ENCODE measurements at regions not wholly inside any gene's neighbourhood (a gene's known extent, or its start where the extent isn't known, plus 50 kb on each side); places are given as distances from the start of the nearest gene placed in this dataset.

DNA sequence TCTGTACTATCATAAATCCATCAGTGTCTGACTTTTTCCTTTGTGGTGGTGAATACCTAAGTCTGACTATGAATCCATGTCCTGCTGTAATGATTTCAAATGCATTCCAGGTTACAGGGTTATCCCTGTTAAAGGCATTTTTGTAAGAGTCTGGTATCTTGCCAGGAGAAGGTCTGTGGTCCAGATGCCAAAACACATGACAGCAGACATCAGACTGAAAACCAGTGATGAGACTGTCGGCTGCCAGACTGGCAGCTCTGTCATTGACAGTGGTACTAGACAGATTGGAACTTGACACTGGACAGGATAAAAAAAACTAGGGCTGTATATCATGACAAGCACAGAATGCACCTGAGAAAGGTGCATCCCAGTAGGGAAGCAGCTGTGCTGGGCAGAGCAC is 301.8 kb upstream of the FAT3 start:
- Histone ChIP-seq H3K18ac (ENCODE audit: low read length) (no peak overlapping the region), H2BK12ac (ENCODE audit: low read length) (no peak overlapping the region), H2BK5ac (ENCODE audit: low read length) (no peak overlapping the region), H3K27me3 (ENCODE audit: control insufficient read depth in 3 of 3, insufficient read depth in 3 of 3, low read depth in 1 of 3, low read length in 3 of 3) (no peaks in the 10 kb centered on the region), H3K79me1 (ENCODE audit: low read depth, low read length) (no peaks in the 10 kb centered on the region), H3K27ac (replicated peaks; ENCODE audit: low read length) (no peak overlapping the region), H3K9me3 (replicated peaks in 1 of 2; ENCODE audit: control insufficient read depth in 2 of 2, insufficient read depth in 1 of 2, low read depth in 1 of 2, low read length in 2 of 2) (no peaks in the 10 kb centered on the region), H3K36me3 (replicated peaks in 1 of 2; ENCODE audit: control insufficient read depth in 2 of 2, insufficient read depth in 2 of 2, low read length in 2 of 2) (no peaks in the 10 kb centered on the region), H2AFZ (ENCODE audit: low read length) (no peak overlapping the region), H3K23ac (ENCODE audit: low read depth, low read length, poor library complexity) (no peak overlapping the region), H2BK120ac (ENCODE audit: low read depth, low read length) (no peak overlapping the region), H3K14ac (ENCODE audit: low read length) (no peak overlapping the region), H4K91ac (ENCODE audit: low read depth, low read length, poor library complexity) (no peak overlapping the region), H3K4me3 (ENCODE audit: low read length in 2 of 2) (no peak overlapping the region), H2BK15ac (ENCODE audit: low read length) (no peak overlapping the region), H3K4me1 (ENCODE audit: control insufficient read depth in 2 of 2, insufficient read depth in 1 of 2, low read depth in 1 of 2, low read length in 2 of 2) (no peaks in the 10 kb centered on the region), H3K4me2 (ENCODE audit: insufficient read depth, low read length, poor library complexity, severe bottlenecking) (no peak overlapping the region), H4K8ac (ENCODE audit: low read depth, low read length) (no peak overlapping the region), H3K4ac (ENCODE audit: low read length) (no peak overlapping the region), H2AK5ac (ENCODE audit: low read depth, low read length) (no peak overlapping the region), H3K9ac (ENCODE audit: low read depth, low read length, poor library complexity) (no peak overlapping the region)
- DNase-seq (ENCODE audit: low spot score): no peak
- WGBS, 2 donors (ENCODE audit: extremely low coverage in 2 of 2, insufficient read length in 2 of 2, insufficient replicate concordance in 1 of 2): no CpG with 5 or more reads among the region's 1 CpG

DNA sequence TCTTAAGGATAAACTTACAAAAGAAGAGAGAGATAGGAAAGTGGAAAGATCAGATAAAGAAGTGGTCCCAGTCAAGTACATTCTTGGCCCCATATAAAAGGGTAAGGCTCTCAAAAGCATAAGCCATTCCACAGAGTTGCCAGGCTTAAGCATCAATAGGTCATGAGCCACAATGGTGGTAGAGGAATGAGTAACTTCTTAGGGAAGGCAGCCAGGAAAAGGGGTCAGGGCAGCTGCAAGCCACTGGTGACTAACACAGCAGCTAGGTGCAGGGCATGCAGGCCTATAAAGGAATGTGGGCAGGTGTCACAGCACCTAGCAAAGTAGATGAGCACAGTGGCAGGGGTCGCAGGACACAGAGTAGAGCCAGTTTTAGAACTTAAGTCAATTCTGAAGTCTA is 302.6 kb upstream of the FAT3 start:
- Histone ChIP-seq H2BK120ac (ENCODE audit: low read depth, low read length) (no peak overlapping the region), H3K4ac (ENCODE audit: low read length) (no peak overlapping the region), H3K4me3 (ENCODE audit: low read length in 2 of 2) (no peak overlapping the region), H3K36me3 (replicated peaks in 1 of 2; ENCODE audit: control insufficient read depth in 2 of 2, insufficient read depth in 2 of 2, low read length in 2 of 2) (no peaks in the 10 kb centered on the region), H2AK5ac (ENCODE audit: low read depth, low read length) (no peak overlapping the region), H2BK5ac (ENCODE audit: low read length) (no peak overlapping the region), H2BK12ac (ENCODE audit: low read length) (no peak overlapping the region), H3K23ac (ENCODE audit: low read depth, low read length, poor library complexity) (no peak overlapping the region), H2BK15ac (ENCODE audit: low read length) (no peak overlapping the region), H3K4me2 (ENCODE audit: insufficient read depth, low read length, poor library complexity, severe bottlenecking) (no peak overlapping the region), H4K8ac (ENCODE audit: low read depth, low read length) (no peak overlapping the region), H3K4me1 (ENCODE audit: control insufficient read depth in 2 of 2, insufficient read depth in 1 of 2, low read depth in 1 of 2, low read length in 2 of 2) (no peaks in the 10 kb centered on the region), H3K79me1 (ENCODE audit: low read depth, low read length) (no peaks in the 10 kb centered on the region), H3K18ac (ENCODE audit: low read length) (no peak overlapping the region), H3K14ac (ENCODE audit: low read length) (no peak overlapping the region), H3K9me3 (replicated peaks in 1 of 2; ENCODE audit: control insufficient read depth in 2 of 2, insufficient read depth in 1 of 2, low read depth in 1 of 2, low read length in 2 of 2) (no peaks in the 10 kb centered on the region), H4K91ac (ENCODE audit: low read depth, low read length, poor library complexity) (no peak overlapping the region), H3K27me3 (ENCODE audit: control insufficient read depth in 3 of 3, insufficient read depth in 3 of 3, low read depth in 1 of 3, low read length in 3 of 3) (no peaks in the 10 kb centered on the region), H3K9ac (ENCODE audit: low read depth, low read length, poor library complexity) (no peak overlapping the region), H3K27ac (replicated peaks; ENCODE audit: low read length) (no peak overlapping the region), H2AFZ (ENCODE audit: low read length) (no peak overlapping the region)
- no peak for DNase-seq (ENCODE audit: low spot score)
- WGBS, 2 donors (ENCODE audit: extremely low coverage in 2 of 2, insufficient read length in 2 of 2, insufficient replicate concordance in 1 of 2): no CpG with 5 or more reads among the region's 1 CpG

DNA sequence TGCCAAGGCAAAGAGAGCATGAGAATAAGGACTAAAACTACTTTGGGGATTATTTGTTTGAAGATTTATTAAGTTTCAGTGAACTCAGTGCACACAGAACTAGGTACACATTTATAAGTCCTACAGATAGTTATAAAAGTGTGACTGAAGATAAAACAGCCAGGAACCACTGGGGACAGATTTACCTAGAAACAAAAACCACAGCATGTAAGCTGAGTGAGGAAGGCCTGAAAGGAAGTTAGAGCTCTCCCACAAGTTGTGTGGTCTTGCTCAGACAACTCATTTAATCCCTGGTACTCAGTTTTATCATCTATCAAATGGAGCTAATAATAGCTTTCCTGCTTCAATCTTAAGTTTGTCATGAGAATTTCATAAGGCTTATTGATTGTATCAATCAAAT is 311.2 kb upstream of the FAT3 start:
- no peak overlapping the region for H3K27ac ChIP-seq (replicated peaks; ENCODE audit: low read length)
- H3K4me1 ChIP-seq (ENCODE audit: control insufficient read depth in 2 of 2, insufficient read depth in 1 of 2, low read depth in 1 of 2, low read length in 2 of 2): no peaks in the 10 kb centered on the region
- no peak overlapping the region for H2AFZ ChIP-seq (ENCODE audit: low read length)
- no peak overlapping the region for H2BK120ac ChIP-seq (ENCODE audit: low read depth, low read length)
- no peaks in the 10 kb centered on the region for H3K27me3 ChIP-seq (ENCODE audit: control insufficient read depth in 3 of 3, insufficient read depth in 3 of 3, low read depth in 1 of 3, low read length in 3 of 3)
- no peak overlapping the region for H3K4ac ChIP-seq (ENCODE audit: low read length)
- H3K23ac ChIP-seq (ENCODE audit: low read depth, low read length, poor library complexity): no peak overlapping the region
- no peaks in the 10 kb centered on the region for H3K79me1 ChIP-seq (ENCODE audit: low read depth, low read length)
- no peak for DNase-seq (ENCODE audit: low spot score)
- no peak overlapping the region for H3K14ac ChIP-seq (ENCODE audit: low read length)
- no peaks in the 10 kb centered on the region for H3K36me3 ChIP-seq (replicated peaks in 1 of 2; ENCODE audit: control insufficient read depth in 2 of 2, insufficient read depth in 2 of 2, low read length in 2 of 2)
- H2BK15ac ChIP-seq (ENCODE audit: low read length): no peak overlapping the region
- H2BK5ac ChIP-seq (ENCODE audit: low read length): no peak overlapping the region
- no peak overlapping the region for H4K91ac ChIP-seq (ENCODE audit: low read depth, low read length, poor library complexity)
- no peak overlapping the region for H2BK12ac ChIP-seq (ENCODE audit: low read length)
- H3K4me3 ChIP-seq (ENCODE audit: low read length in 2 of 2): no peak overlapping the region
- H2AK5ac ChIP-seq (ENCODE audit: low read depth, low read length): no peak overlapping the region
- H3K18ac ChIP-seq (ENCODE audit: low read length): no peak overlapping the region
- H3K9me3 ChIP-seq (replicated peaks in 1 of 2; ENCODE audit: control insufficient read depth in 2 of 2, insufficient read depth in 1 of 2, low read depth in 1 of 2, low read length in 2 of 2): no peaks in the 10 kb centered on the region
- H3K9ac ChIP-seq (ENCODE audit: low read depth, low read length, poor library complexity): no peak overlapping the region
- H3K4me2 ChIP-seq (ENCODE audit: insufficient read depth, low read length, poor library complexity, severe bottlenecking): no peak overlapping the region
- no peak overlapping the region for H4K8ac ChIP-seq (ENCODE audit: low read depth, low read length)

DNA sequence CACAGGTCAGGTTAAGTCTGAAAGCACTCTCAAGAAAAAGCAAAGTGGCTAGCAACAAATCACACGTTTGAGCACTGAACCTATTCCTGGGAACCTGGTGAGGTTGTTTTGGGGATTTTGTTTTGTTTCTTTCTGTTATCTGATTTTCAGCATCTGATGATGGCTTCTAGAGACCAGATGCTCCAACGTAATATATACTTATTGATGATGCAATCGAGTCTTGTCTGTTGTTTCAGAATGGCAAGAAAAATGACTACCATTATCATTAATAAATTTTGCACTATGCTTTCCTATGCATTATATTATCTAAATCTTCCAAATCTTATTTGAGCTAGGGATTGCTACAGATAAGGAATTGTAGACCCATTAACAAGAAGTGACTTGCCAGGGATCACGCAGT is 312.3 kb upstream of the FAT3 start:
- H2AK5ac ChIP-seq (ENCODE audit: low read depth, low read length): no peak overlapping the region
- no peak overlapping the region for H3K27ac ChIP-seq (replicated peaks; ENCODE audit: low read length)
- DNase-seq (ENCODE audit: low spot score): no peak
- H3K36me3 ChIP-seq (replicated peaks in 1 of 2; ENCODE audit: control insufficient read depth in 2 of 2, insufficient read depth in 2 of 2, low read length in 2 of 2): no peaks in the 10 kb centered on the region
- H3K4me1 ChIP-seq (ENCODE audit: control insufficient read depth in 2 of 2, insufficient read depth in 1 of 2, low read depth in 1 of 2, low read length in 2 of 2): no peaks in the 10 kb centered on the region
- H2AFZ ChIP-seq (ENCODE audit: low read length): no peak overlapping the region
- H3K23ac ChIP-seq (ENCODE audit: low read depth, low read length, poor library complexity): no peak overlapping the region
- no peaks in the 10 kb centered on the region for H3K79me1 ChIP-seq (ENCODE audit: low read depth, low read length)
- H3K27me3 ChIP-seq (ENCODE audit: control insufficient read depth in 3 of 3, insufficient read depth in 3 of 3, low read depth in 1 of 3, low read length in 3 of 3): no peaks in the 10 kb centered on the region
- no peak overlapping the region for H2BK15ac ChIP-seq (ENCODE audit: low read length)
- no peak overlapping the region for H4K91ac ChIP-seq (ENCODE audit: low read depth, low read length, poor library complexity)
- no peak overlapping the region for H3K18ac ChIP-seq (ENCODE audit: low read length)
- H2BK5ac ChIP-seq (ENCODE audit: low read length): no peak overlapping the region
- H3K9ac ChIP-seq (ENCODE audit: low read depth, low read length, poor library complexity): no peak overlapping the region
- no CpG with 5 or more reads among the region's 4 CpGs for WGBS, 2 donors (ENCODE audit: extremely low coverage in 2 of 2, insufficient read length in 2 of 2, insufficient replicate concordance in 1 of 2)
- H3K9me3 ChIP-seq (replicated peaks in 1 of 2; ENCODE audit: control insufficient read depth in 2 of 2, insufficient read depth in 1 of 2, low read depth in 1 of 2, low read length in 2 of 2): no peaks in the 10 kb centered on the region
- H4K8ac ChIP-seq (ENCODE audit: low read depth, low read length): no peak overlapping the region
- H3K4ac ChIP-seq (ENCODE audit: low read length): no peak overlapping the region
- no peak overlapping the region for H2BK12ac ChIP-seq (ENCODE audit: low read length)
- no peak overlapping the region for H3K4me3 ChIP-seq (ENCODE audit: low read length in 2 of 2)
- no peak overlapping the region for H3K4me2 ChIP-seq (ENCODE audit: insufficient read depth, low read length, poor library complexity, severe bottlenecking)
- no peak overlapping the region for H3K14ac ChIP-seq (ENCODE audit: low read length)
- no peak overlapping the region for H2BK120ac ChIP-seq (ENCODE audit: low read depth, low read length)
